HG03159 (cell line): ENCODE measurements at regions not wholly inside any gene's neighbourhood (a gene's known extent, or its start where the extent isn't known, plus 50 kb on each side); places are given as distances from the start of the nearest gene placed in this dataset.

Experiments
- ATAC-seq: cut with Tn5 transposase; IDR thresholded peaks from one replicate; pipeline ENCODE4 v1.9.1; 2021; ENCODE audit warnings: mild to moderate bottlenecking, moderate library complexity; ENCODE audit not compliant: unreplicated experiment

GRCh38 chr20:53838311-53838868, 232.0 kb downstream of the BCAS1 start:
- no peak for ATAC-seq

GRCh38 chr20:53837126-53837826, 233.1 kb downstream of the BCAS1 start:
- no peak for ATAC-seq

GRCh38 chr20:53834749-53835148, 235.6 kb downstream of the BCAS1 start:
- no peak for ATAC-seq

- ATAC-seq: no peak
Observed at GRCh38 chr20:53834062-53834442, 236.3 kb downstream of the BCAS1 start.

GRCh38 chr20:53833333-53834061, 236.9 kb downstream of the BCAS1 start:
- no peak for ATAC-seq

GRCh38 chr20:53832499-53832898, 237.9 kb downstream of the BCAS1 start:
- no peak for ATAC-seq

- no peak for ATAC-seq
Observed at GRCh38 chr20:53831812-53832211, 238.2 kb upstream of the ZNF217 start.

GRCh38 chr20:53831228-53831627, 237.6 kb upstream of the ZNF217 start:
- ATAC-seq: no peak

GRCh38 chr20:53829724-53830521, 236.3 kb upstream of the ZNF217 start:
- peak; percentile 39 for ATAC-seq

GRCh38 chr20:53829255-53829723, 235.7 kb upstream of the ZNF217 start:
- no peak for ATAC-seq

- ATAC-seq: no peak
Observed at GRCh38 chr20:53828682-53829254, 235.1 kb upstream of the ZNF217 start.

- no peak for ATAC-seq
Observed at GRCh38 chr20:53828088-53828681, 234.5 kb upstream of the ZNF217 start.

- ATAC-seq: no peak
Observed at GRCh38 chr20:53827292-53828087, 233.9 kb upstream of the ZNF217 start.

- ATAC-seq: peak; percentile 84
Observed at GRCh38 chr20:53826597-53827291, 233.1 kb upstream of the ZNF217 start.

GRCh38 chr20:53826090-53826489, 232.5 kb upstream of the ZNF217 start:
- no peak for ATAC-seq

GRCh38 chr20:53825282-53825681, 231.6 kb upstream of the ZNF217 start:
- no peak for ATAC-seq

- ATAC-seq: no peak
Observed at GRCh38 chr20:53824779-53825178, 231.1 kb upstream of the ZNF217 start.

- no peak for ATAC-seq
Observed at GRCh38 chr20:53823121-53823764, 229.6 kb upstream of the ZNF217 start.

- ATAC-seq: no peak
Observed at GRCh38 chr20:53822534-53822933, 228.9 kb upstream of the ZNF217 start.
